RWPE2 (cell line): ENCODE measurements at regions not wholly inside any gene's neighbourhood (a gene's known extent, or its start where the extent isn't known, plus 50 kb on each side); places are given as distances from the start of the nearest gene placed in this dataset.

Experiments used
- ATAC-seq: fragments of 200-7000 bp; cut with Tn5 transposase; 3 replicates; pipeline ENCODE4 v1.9.1; 2021; ENCODE audit warnings: low read depth
- DNase-seq: peaks from one replicate; pipeline ENCODE4 v3.0.0-alpha.2; 2020; ENCODE audit warnings: low spot score
- H3K27ac ChIP-seq: fragments of 450-650 bp; 2 replicates; pipeline ENCODE4 v1.5.1; 2017; ENCODE audit warnings: mild to moderate bottlenecking; ENCODE audit not compliant: poor library complexity, severe bottlenecking
- H3K27me3 ChIP-seq: fragments of 250-450 bp; sonication (Bioruptor Pico); 2 replicates; pipeline ENCODE4 v1.5.1; 2021; ENCODE audit warnings: mild to moderate bottlenecking, moderate library complexity; ENCODE audit not compliant: insufficient read depth, poor library complexity, severe bottlenecking
- H3K36me3 ChIP-seq: fragments of 250-450 bp; sonication (Bioruptor Pico); 2 replicates; pipeline ENCODE4 v1.5.1; 2020; ENCODE audit warnings: low read depth, mild to moderate bottlenecking, moderate library complexity
- H3K4me1 ChIP-seq: fragments of 250-450 bp; sonication (Bioruptor Pico); 2 replicates; pipeline ENCODE4 v1.5.1; 2021; ENCODE audit warnings: mild to moderate bottlenecking, moderate library complexity; ENCODE audit not compliant: insufficient read depth, poor library complexity, severe bottlenecking
- H3K4me3 ChIP-seq: fragments of 250-450 bp; sonication (Bioruptor Pico); 2 replicates; pipeline ENCODE4 v1.5.1; 2021; ENCODE audit warnings: mild to moderate bottlenecking, moderate library complexity; ENCODE audit not compliant: severe bottlenecking
- H3K9me3 ChIP-seq: fragments of 250-450 bp; sonication (Bioruptor Pico); 2 replicates; pipeline ENCODE4 v1.5.1; 2021; ENCODE audit warnings: mild to moderate bottlenecking, moderate library complexity; ENCODE audit not compliant: severe bottlenecking
- TF ChIP-seq, protein P1 (sequence below): fragments of 450-650 bp; IDR thresholded peaks from one replicate; pipeline ENCODE4 v1.5.1; 2017; ENCODE audit warnings: mild to moderate bottlenecking, moderate library complexity; ENCODE audit not compliant: poor library complexity, severe bottlenecking

GRCh38 chr3:21902956-21903355, 151.9 kb upstream of the ZNF385D start:
- Histone ChIP-seq H3K9me3 (no peaks in the 10 kb centered on the region), H3K27me3 (no peaks in the 10 kb centered on the region), H3K4me1 (no peaks in the 10 kb centered on the region), H3K36me3 (no peaks in the 10 kb centered on the region), H3K27ac (no peak overlapping the region), H3K4me3 (no peak overlapping the region)
- no peak for DNase-seq
- TF ChIP-seq, protein P1, sequence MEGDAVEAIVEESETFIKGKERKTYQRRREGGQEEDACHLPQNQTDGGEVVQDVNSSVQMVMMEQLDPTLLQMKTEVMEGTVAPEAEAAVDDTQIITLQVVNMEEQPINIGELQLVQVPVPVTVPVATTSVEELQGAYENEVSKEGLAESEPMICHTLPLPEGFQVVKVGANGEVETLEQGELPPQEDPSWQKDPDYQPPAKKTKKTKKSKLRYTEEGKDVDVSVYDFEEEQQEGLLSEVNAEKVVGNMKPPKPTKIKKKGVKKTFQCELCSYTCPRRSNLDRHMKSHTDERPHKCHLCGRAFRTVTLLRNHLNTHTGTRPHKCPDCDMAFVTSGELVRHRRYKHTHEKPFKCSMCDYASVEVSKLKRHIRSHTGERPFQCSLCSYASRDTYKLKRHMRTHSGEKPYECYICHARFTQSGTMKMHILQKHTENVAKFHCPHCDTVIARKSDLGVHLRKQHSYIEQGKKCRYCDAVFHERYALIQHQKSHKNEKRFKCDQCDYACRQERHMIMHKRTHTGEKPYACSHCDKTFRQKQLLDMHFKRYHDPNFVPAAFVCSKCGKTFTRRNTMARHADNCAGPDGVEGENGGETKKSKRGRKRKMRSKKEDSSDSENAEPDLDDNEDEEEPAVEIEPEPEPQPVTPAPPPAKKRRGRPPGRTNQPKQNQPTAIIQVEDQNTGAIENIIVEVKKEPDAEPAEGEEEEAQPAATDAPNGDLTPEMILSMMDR: no peak
- ATAC-seq: no peak

- no peaks in the 10 kb centered on the region for H3K27me3 ChIP-seq
- H3K9me3 ChIP-seq: peaks cover 3% of the 10 kb centered on the region
- H3K36me3 ChIP-seq: no peaks in the 10 kb centered on the region
- H3K27ac ChIP-seq: no peak overlapping the region
- ATAC-seq (no peak), DNase-seq (no peak)
- H3K4me3 ChIP-seq: no peak overlapping the region
- H3K4me1 ChIP-seq: no peaks in the 10 kb centered on the region
- TF ChIP-seq, protein P1: no peak
These were observed 158.1 kb upstream of the ZNF385D start for GRCh38 chr3:21909096-21909495.

DNA sequence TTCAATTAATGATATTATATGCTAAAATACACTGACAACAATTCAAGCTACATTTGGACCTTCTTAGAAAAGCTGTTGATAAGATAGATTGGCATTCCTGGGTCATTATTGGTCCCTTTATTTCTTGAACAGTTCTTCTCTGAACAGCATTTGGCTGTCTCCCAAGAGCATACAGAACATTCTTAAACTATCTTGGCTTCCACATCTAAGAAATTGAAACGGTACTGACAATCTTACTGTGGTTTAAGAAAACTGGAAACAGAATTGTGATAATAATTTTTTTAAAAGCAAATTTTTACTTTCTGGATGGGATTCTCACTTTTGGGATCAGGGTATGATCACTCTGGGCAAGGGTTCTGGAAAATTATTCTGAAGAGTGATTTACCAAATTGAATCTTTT, 161.7 kb upstream of the ZNF385D start:
- TF ChIP-seq, protein P1: no peak

GRCh38 chr3:21913791-21914190, 162.8 kb upstream of the ZNF385D start:
- Histone ChIP-seq H3K9me3 (peaks cover 3% of the 10 kb centered on the region), H3K4me3 (no peak overlapping the region), H3K27ac (no peak overlapping the region), H3K4me1 (peaks cover 5% of the 10 kb centered on the region), H3K27me3 (no peaks in the 10 kb centered on the region), H3K36me3 (no peaks in the 10 kb centered on the region)
- DNase-seq: no peak
- TF ChIP-seq, protein P1: no peak
- ATAC-seq: no peak

More for the DNA sequence above, 161.7 kb upstream of the ZNF385D start:
- H3K36me3 ChIP-seq: no peaks in the 10 kb centered on the region
- no peak for ATAC-seq
- no peak for DNase-seq
- H3K9me3 ChIP-seq: peaks cover 3% of the 10 kb centered on the region
- no peak overlapping the region for H3K4me3 ChIP-seq
- no peak overlapping the region for H3K27ac ChIP-seq
- peaks cover 4% of the 10 kb centered on the region for H3K4me1 ChIP-seq
- no peaks in the 10 kb centered on the region for H3K27me3 ChIP-seq

GRCh38 chr3:21914451-21914850, 163.4 kb upstream of the ZNF385D start:
- H3K36me3 ChIP-seq: no peaks in the 10 kb centered on the region
- TF ChIP-seq, protein P1: no peak
- no peak overlapping the region for H3K27ac ChIP-seq
- H3K9me3 ChIP-seq: peaks cover 3% of the 10 kb centered on the region
- no peaks in the 10 kb centered on the region for H3K27me3 ChIP-seq
- ATAC-seq: no peak
- H3K4me3 ChIP-seq: no peak overlapping the region
- H3K4me1 ChIP-seq: peaks cover 8% of the 10 kb centered on the region
- DNase-seq: no peak
